Liver (tissue), 7 donors: ENCODE measurements at regions not wholly inside any gene's neighbourhood (a gene's known extent, or its start where the extent isn't known, plus 50 kb on each side); places are given as distances from the start of the nearest gene placed in this dataset.

Experiments
- DNase-seq: peaks from one replicate; pipeline ENCODE4 v3.0.0-alpha.2; 2017; ENCODE audit warnings: low spot score
- H3K27ac ChIP-seq, 2 donors: one replicate each; pipeline ENCODE4 v1.7.0; 2013; ENCODE audit warnings: inconsistent platforms in 2 of 2, low read length in 2 of 2, control low read depth in 1 of 2, low read depth in 1 of 2, mild to moderate bottlenecking in 1 of 2
- H3K27me3 ChIP-seq, 4 donors: one replicate each; pipeline versions ENCODE4 v1.6.1 to v1.7.0; 2013; ENCODE audit warnings: low read length in 3 of 4, inconsistent platforms in 1 of 4, mild to moderate bottlenecking in 1 of 4, moderate library complexity in 1 of 4; ENCODE audit not compliant: control insufficient read depth in 4 of 4, insufficient read depth in 4 of 4
- H3K36me3 ChIP-seq, 4 donors: one replicate each; pipeline versions ENCODE4 v1.6.1 to v1.7.0; 2013; ENCODE audit warnings: low read length in 3 of 4, mild to moderate bottlenecking in 3 of 4, low read depth in 1 of 4, moderate library complexity in 1 of 4; ENCODE audit not compliant: control insufficient read depth in 4 of 4, insufficient read depth in 3 of 4
- H3K4me1 ChIP-seq, 4 donors: one replicate each; pipeline versions ENCODE4 v1.6.1 to v1.7.0; 2013; ENCODE audit warnings: low read length in 3 of 4, mild to moderate bottlenecking in 3 of 4, moderate library complexity in 1 of 4; ENCODE audit not compliant: control insufficient read depth in 4 of 4, insufficient read depth in 4 of 4
- H3K4me3 ChIP-seq, 3 donors: one replicate each; pipeline versions ENCODE4 v1.6.1 to v1.7.0; 2013; ENCODE audit warnings: low read length in 3 of 3, control low read depth in 1 of 3, low read depth in 1 of 3, mild to moderate bottlenecking in 1 of 3
- H3K9ac ChIP-seq, 2 donors: one replicate each; pipeline ENCODE4 v1.7.0; 2013; ENCODE audit warnings: low read length in 2 of 2, mild to moderate bottlenecking in 2 of 2, moderate library complexity in 2 of 2, control low read depth in 1 of 2, low read depth in 1 of 2
- H3K9me3 ChIP-seq, 4 donors: one replicate each; pipeline versions ENCODE4 v1.6.1 to v1.7.0; 2013; ENCODE audit warnings: low read length in 3 of 4; ENCODE audit not compliant: control insufficient read depth in 4 of 4
- EGR1 ChIP-seq, 2 donors: IDR thresholded peaks; 2 replicates each; pipeline ENCODE4 v1.6.1; 2016 to 2018; ENCODE audit warnings: antibody characterized with exemption in 2 of 2, low read depth in 2 of 2
- FOXA1 ChIP-seq: IDR thresholded peaks from 2 replicates; pipeline ENCODE4 v1.6.1; 2016; ENCODE audit warnings: antibody characterized with exemption
- GABPA ChIP-seq, 2 donors: IDR thresholded peaks in 1 of 2; conservative IDR thresholded peaks in 1 of 2; 2 replicates each; pipeline ENCODE4 v1.6.1; 2016; ENCODE audit warnings: antibody characterized with exemption in 2 of 2, mild to moderate bottlenecking in 1 of 2, moderate library complexity in 1 of 2
- HNF4A ChIP-seq, 2 donors: conservative IDR thresholded peaks; 2 replicates each; pipeline ENCODE4 v1.6.1; 2016; ENCODE audit warnings: antibody characterized with exemption in 2 of 2, mild to moderate bottlenecking in 2 of 2
- JUND ChIP-seq, 2 donors: IDR thresholded peaks; 2 replicates each; pipeline ENCODE4 v1.6.1; 2016; ENCODE audit warnings: antibody characterized with exemption in 2 of 2
- REST ChIP-seq: IDR thresholded peaks from 2 replicates; pipeline ENCODE4 v1.6.1; 2016; ENCODE audit warnings: antibody characterized with exemption, mild to moderate bottlenecking
- RXRA ChIP-seq, 2 donors: IDR thresholded peaks; 2 replicates each; pipeline ENCODE4 v1.6.1; 2017 to 2018; ENCODE audit warnings: antibody characterized with exemption in 2 of 2, mild to moderate bottlenecking in 1 of 2
- TAF1 ChIP-seq: conservative IDR thresholded peaks from 2 replicates; pipeline ENCODE4 v1.6.1; 2016; ENCODE audit warnings: antibody characterized with exemption, mild to moderate bottlenecking
- YY1 ChIP-seq: IDR thresholded peaks from 2 replicates; pipeline ENCODE4 v1.6.1; 2016; ENCODE audit warnings: antibody characterized with exemption, mild to moderate bottlenecking
- ZBTB33 ChIP-seq: IDR thresholded peaks from 2 replicates; pipeline ENCODE4 v1.6.1; 2016; ENCODE audit warnings: antibody characterized with exemption
- WGBS: extraction: QIAGEN DNeasy Blood & Tissue Kit; methylation state at CpG from one replicate; pipeline ENCODE4 v1.1.7; 2013; 5-methylcytosine and 5-hydroxymethylcytosine counted together
- TF ChIP-seq, protein P1 (sequence below): IDR thresholded peaks from 2 replicates; pipeline ENCODE4 v1.6.1; 2016; ENCODE audit warnings: antibody characterized with exemption
- TF ChIP-seq, protein P2 (sequence below): IDR thresholded peaks from 2 replicates; pipeline ENCODE4 v1.6.1; 2016; ENCODE audit warnings: antibody characterized with exemption
- donor health status: healthy.
- donor health status: healthy.
- donor health status: healthy.
- donor health status: healthy.

GRCh38 chr15:38877471-38877870, 312.9 kb upstream of the RASGRP1 start:
- 41% methylated on average over 4 of the region's 4 CpGs for WGBS
- peaks cover 0 to 2% (median 0%) of the 10 kb centered on the region in 4 donors for H3K9me3 ChIP-seq
- DNase-seq, result no peak
- TF ChIP-seq, protein P1, sequence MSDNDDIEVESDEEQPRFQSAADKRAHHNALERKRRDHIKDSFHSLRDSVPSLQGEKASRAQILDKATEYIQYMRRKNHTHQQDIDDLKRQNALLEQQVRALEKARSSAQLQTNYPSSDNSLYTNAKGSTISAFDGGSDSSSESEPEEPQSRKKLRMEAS, result no peak
- TF ChIP-seq ZBTB33, result no peak
- peak in 1 of 2 donors; percentile 28 for TF ChIP-seq HNF4A (conservative IDR thresholded peaks at IDR 0.05)
- peak in 1 of 2 donors; percentile 39 for TF ChIP-seq RXRA (IDR thresholded peaks at IDR 0.05)
- TF ChIP-seq GABPA (IDR thresholded peaks at IDR 0.05 in 1 of 2, conservative IDR thresholded peaks at IDR 0.05 in 1 of 2), result no peak
- peaks cover 0 to 59% (median 38%) of the 10 kb centered on the region in 4 donors for H3K4me1 ChIP-seq
- H3K9ac ChIP-seq, result no peak overlapping the region
- no peak overlapping the region for H3K27ac ChIP-seq
- H3K4me3 ChIP-seq, result no peak overlapping the region
- H3K36me3 ChIP-seq, result no peaks in the 10 kb centered on the region
- H3K27me3 ChIP-seq, result no peaks in the 10 kb centered on the region

GRCh38 chr15:38878026-38878425, 313.4 kb upstream of the RASGRP1 start:
- no peak for DNase-seq
- Histone ChIP-seq H3K36me3 (no peaks in the 10 kb centered on the region), H3K4me3 (no peak overlapping the region), H3K9ac (no peak overlapping the region), H3K9me3 (no peaks in the 10 kb centered on the region), H3K4me1 (peaks cover 0 to 55% (median 33%) of the 10 kb centered on the region in 4 donors), H3K27ac (no peak overlapping the region), H3K27me3 (no peaks in the 10 kb centered on the region)
- TF ChIP-seq ZBTB33 (no peak), TAF1 (no peak), FOXA1 (no peak), EGR1 (IDR thresholded peaks at IDR 0.05; ENCODE audit: low read depth in 2 of 2) (no peak), GABPA (IDR thresholded peaks at IDR 0.05 in 1 of 2, conservative IDR thresholded peaks at IDR 0.05 in 1 of 2) (no peak), YY1 (no peak), JUND (IDR thresholded peaks at IDR 0.05) (no peak), REST (no peak)
- TF ChIP-seq, protein P2, sequence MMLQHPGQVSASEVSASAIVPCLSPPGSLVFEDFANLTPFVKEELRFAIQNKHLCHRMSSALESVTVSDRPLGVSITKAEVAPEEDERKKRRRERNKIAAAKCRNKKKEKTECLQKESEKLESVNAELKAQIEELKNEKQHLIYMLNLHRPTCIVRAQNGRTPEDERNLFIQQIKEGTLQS, result no peak
- TF ChIP-seq, protein P1, result no peak
